ENCODE measurements at regions not wholly inside any gene's neighbourhood (a gene's known extent, or its start where the extent isn't known, plus 50 kb on each side); places are given as distances from the start of the nearest gene placed in this dataset.

- no peak for TF ChIP-seq CTCF (IDR thresholded peaks at IDR 0.05; ENCODE audit: control insufficient read depth, extremely low read depth, insufficient read depth)
- DNase-seq (ENCODE audit: low read depth), result no peak
- no peak overlapping the region for H3K4me3 ChIP-seq (ENCODE audit: low read depth, low read length)
Observed at GRCh38 chr14:105818712-105819005, 292.3 kb downstream of the TMEM121 start.

DNA sequence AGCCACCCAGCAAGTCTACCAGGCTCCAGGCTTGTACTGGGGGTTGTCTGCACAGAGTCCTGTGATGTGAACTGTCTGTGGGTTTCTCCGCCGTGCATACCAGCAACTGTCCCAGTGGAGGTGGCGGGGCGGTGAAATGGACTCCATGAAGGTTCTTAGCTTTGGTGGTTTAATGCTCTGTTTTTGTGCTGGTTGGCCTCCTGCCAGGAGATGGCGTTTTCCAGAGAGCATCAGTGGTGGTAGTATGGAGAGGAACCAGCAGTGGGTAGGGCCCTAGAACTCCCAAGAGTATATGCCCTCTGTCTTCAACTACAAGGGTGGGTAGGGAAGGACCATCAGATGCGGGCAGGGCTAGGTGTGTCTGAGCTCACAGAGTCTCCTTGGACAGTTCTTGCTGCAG, 303.8 kb downstream of the TMEM121 start:
- TF ChIP-seq CTCF (IDR thresholded peaks at IDR 0.05; ENCODE audit: control insufficient read depth, extremely low read depth, insufficient read depth), result no peak
- no peak for DNase-seq (ENCODE audit: low read depth)

GRCh38 chr14:105836160-105836559, 309.8 kb downstream of the TMEM121 start:
- H3K4me3 ChIP-seq (ENCODE audit: low read depth, low read length), result no peak overlapping the region
- TF ChIP-seq CTCF (IDR thresholded peaks at IDR 0.05; ENCODE audit: control insufficient read depth, extremely low read depth, insufficient read depth), result no peak
- DNase-seq (ENCODE audit: low read depth), result no peak

More for the DNA sequence above, 303.8 kb downstream of the TMEM121 start:
- H3K4me3 ChIP-seq (ENCODE audit: low read depth, low read length), result no peak overlapping the region

GRCh38 chr14:105836730-105837129, 310.3 kb downstream of the TMEM121 start:
- DNase-seq (ENCODE audit: low read depth), result no peak
- H3K4me3 ChIP-seq (ENCODE audit: low read depth, low read length), result no peak overlapping the region
- no peak for TF ChIP-seq CTCF (IDR thresholded peaks at IDR 0.05; ENCODE audit: control insufficient read depth, extremely low read depth, insufficient read depth)

GRCh38 chr14:105837349-105838063, 311.1 kb downstream of the TMEM121 start:
- DNase-seq (ENCODE audit: low read depth), result no peak
- no peak for TF ChIP-seq CTCF (IDR thresholded peaks at IDR 0.05; ENCODE audit: control insufficient read depth, extremely low read depth, insufficient read depth)
- no peak overlapping the region for H3K4me3 ChIP-seq (ENCODE audit: low read depth, low read length)

DNA sequence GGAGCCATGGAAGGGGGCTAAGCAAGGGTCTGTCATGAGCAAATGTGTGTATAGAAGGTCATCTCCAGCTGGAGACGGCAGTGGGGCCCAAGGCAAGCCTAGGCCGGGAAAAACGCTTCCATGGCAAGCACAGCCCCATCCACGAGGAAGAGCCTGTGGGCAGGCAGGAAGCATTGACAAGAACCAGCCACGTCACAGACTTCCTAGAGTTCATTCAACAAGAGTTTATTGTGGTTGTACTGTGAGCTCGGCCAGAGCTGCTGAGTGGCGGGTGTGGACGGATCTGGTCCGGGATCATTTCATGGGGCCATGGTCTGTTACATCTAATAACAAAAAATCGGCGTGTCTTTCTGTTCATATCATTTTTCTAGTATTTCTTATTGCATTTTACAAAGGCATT, 311.7 kb downstream of the TMEM121 start:
- DNase-seq (ENCODE audit: low read depth), result no peak
- TF ChIP-seq CTCF (IDR thresholded peaks at IDR 0.05; ENCODE audit: control insufficient read depth, extremely low read depth, insufficient read depth), result no peak
- H3K4me3 ChIP-seq (ENCODE audit: low read depth, low read length), result no peak overlapping the region
